ENCODE measurements at regions not wholly inside any gene's neighbourhood (a gene's known extent, or its start where the extent isn't known, plus 50 kb on each side); places are given as distances from the start of the nearest gene placed in this dataset.

GRCh38 chr2:56682397-56682760 lies 498.6 kb downstream of the CCDC85A start:
- TF ChIP-seq TAF1 (IDR thresholded peaks at IDR 0.05; ENCODE audit: borderline replicate concordance, low read depth, low read length), result no peak
- no peak for TF ChIP-seq CTCF (IDR thresholded peaks at IDR 0.05)
- no peak for TF ChIP-seq EP300 (IDR thresholded peaks at IDR 0.05; ENCODE audit: borderline replicate concordance in 1 of 2, low read depth in 1 of 2, low read length in 1 of 2)
